ENCODE measurements at regions not wholly inside any gene's neighbourhood (a gene's known extent, or its start where the extent isn't known, plus 50 kb on each side); places are given as distances from the start of the nearest gene placed in this dataset.

- no peaks in the 10 kb centered on the region for H3K27me3 ChIP-seq (ENCODE audit: insufficient read depth, low read length, poor library complexity)
- H3K36me3 ChIP-seq (ENCODE audit: insufficient read depth, low read length): no peaks in the 10 kb centered on the region
- H3K4me2 ChIP-seq (ENCODE audit: insufficient read depth, low read length): no peak overlapping the region
- H3K9ac ChIP-seq (ENCODE audit: low read depth, low read length): no peak overlapping the region
- no peak overlapping the region for H2AFZ ChIP-seq (ENCODE audit: low read depth, low read length)
- DNase-seq (no peak), ATAC-seq (ENCODE audit: insufficient read depth, low read depth) (no peak)
- no peak overlapping the region for H3K4me3 ChIP-seq (ENCODE audit: low read depth in 1 of 2, low read length in 2 of 2)
- H3K9me3 ChIP-seq (ENCODE audit: insufficient read depth, low read length, severe bottlenecking): no peaks in the 10 kb centered on the region
- TF ChIP-seq EZH2 (IDR thresholded peaks at IDR 0.05; ENCODE audit: borderline replicate concordance, low read depth, low read length, severe bottlenecking) (no peak), CTCF (IDR thresholded peaks at IDR 0.05; ENCODE audit: borderline replicate concordance, extremely low read depth, low read length, poor library complexity, severe bottlenecking) (no peak)
- no peaks in the 10 kb centered on the region for H3K4me1 ChIP-seq (ENCODE audit: insufficient read depth, low read length)
- H4K20me1 ChIP-seq (ENCODE audit: insufficient read depth, low read length): no peaks in the 10 kb centered on the region
- H3K27ac ChIP-seq (ENCODE audit: low read length): no peak overlapping the region
- H3K79me2 ChIP-seq (ENCODE audit: insufficient read depth, low read length): no peaks in the 10 kb centered on the region
Measured at GRCh38 chr6:74901576-74901975, 304.3 kb downstream of the COL12A1 start.

- H3K27me3 ChIP-seq (ENCODE audit: insufficient read depth, low read length, poor library complexity): no peaks in the 10 kb centered on the region
- no peak overlapping the region for H3K27ac ChIP-seq (ENCODE audit: low read length)
- H2AFZ ChIP-seq (ENCODE audit: low read depth, low read length): no peak overlapping the region
- TF ChIP-seq CTCF (IDR thresholded peaks at IDR 0.05; ENCODE audit: borderline replicate concordance, extremely low read depth, low read length, poor library complexity, severe bottlenecking) (no peak), EZH2 (IDR thresholded peaks at IDR 0.05; ENCODE audit: borderline replicate concordance, low read depth, low read length, severe bottlenecking) (no peak)
- no peaks in the 10 kb centered on the region for H4K20me1 ChIP-seq (ENCODE audit: insufficient read depth, low read length)
- H3K4me3 ChIP-seq (ENCODE audit: low read depth in 1 of 2, low read length in 2 of 2): no peak overlapping the region
- no peak overlapping the region for H3K9ac ChIP-seq (ENCODE audit: low read depth, low read length)
- DNase-seq (no peak), ATAC-seq (ENCODE audit: insufficient read depth, low read depth) (no peak)
- no peaks in the 10 kb centered on the region for H3K79me2 ChIP-seq (ENCODE audit: insufficient read depth, low read length)
- no peak overlapping the region for H3K4me2 ChIP-seq (ENCODE audit: insufficient read depth, low read length)
- no peaks in the 10 kb centered on the region for H3K36me3 ChIP-seq (ENCODE audit: insufficient read depth, low read length)
- H3K9me3 ChIP-seq (ENCODE audit: insufficient read depth, low read length, severe bottlenecking): no peaks in the 10 kb centered on the region
- no peaks in the 10 kb centered on the region for H3K4me1 ChIP-seq (ENCODE audit: insufficient read depth, low read length)
Measured at GRCh38 chr6:74899416-74899815, 306.4 kb downstream of the COL12A1 start.

GRCh38 chr6:74892091-74892490 lies 313.8 kb downstream of the COL12A1 start:
- H3K27ac ChIP-seq (ENCODE audit: low read length): no peak overlapping the region
- H3K4me3 ChIP-seq (ENCODE audit: low read depth in 1 of 2, low read length in 2 of 2): no peak overlapping the region
- H4K20me1 ChIP-seq (ENCODE audit: insufficient read depth, low read length): no peaks in the 10 kb centered on the region
- H3K4me1 ChIP-seq (ENCODE audit: insufficient read depth, low read length): no peaks in the 10 kb centered on the region
- H2AFZ ChIP-seq (ENCODE audit: low read depth, low read length): no peak overlapping the region
- H3K79me2 ChIP-seq (ENCODE audit: insufficient read depth, low read length): no peaks in the 10 kb centered on the region
- no peak for ATAC-seq (ENCODE audit: insufficient read depth, low read depth)
- no peaks in the 10 kb centered on the region for H3K9me3 ChIP-seq (ENCODE audit: insufficient read depth, low read length, severe bottlenecking)
- DNase-seq: no peak
- no peak overlapping the region for H3K4me2 ChIP-seq (ENCODE audit: insufficient read depth, low read length)
- H3K27me3 ChIP-seq (ENCODE audit: insufficient read depth, low read length, poor library complexity): no peaks in the 10 kb centered on the region
- H3K9ac ChIP-seq (ENCODE audit: low read depth, low read length): no peak overlapping the region
- no peaks in the 10 kb centered on the region for H3K36me3 ChIP-seq (ENCODE audit: insufficient read depth, low read length)
- no peak for TF ChIP-seq EZH2 (IDR thresholded peaks at IDR 0.05; ENCODE audit: borderline replicate concordance, low read depth, low read length, severe bottlenecking)
- no peak for TF ChIP-seq CTCF (IDR thresholded peaks at IDR 0.05; ENCODE audit: borderline replicate concordance, extremely low read depth, low read length, poor library complexity, severe bottlenecking)

- no peak for ATAC-seq (ENCODE audit: insufficient read depth, low read depth)
- no peaks in the 10 kb centered on the region for H3K27me3 ChIP-seq (ENCODE audit: insufficient read depth, low read length, poor library complexity)
- no peaks in the 10 kb centered on the region for H3K4me1 ChIP-seq (ENCODE audit: insufficient read depth, low read length)
- no peak overlapping the region for H3K4me3 ChIP-seq (ENCODE audit: low read depth in 1 of 2, low read length in 2 of 2)
- no peak overlapping the region for H3K27ac ChIP-seq (ENCODE audit: low read length)
- no peak for DNase-seq
- no peak overlapping the region for H2AFZ ChIP-seq (ENCODE audit: low read depth, low read length)
- H3K9me3 ChIP-seq (ENCODE audit: insufficient read depth, low read length, severe bottlenecking): no peaks in the 10 kb centered on the region
- H3K36me3 ChIP-seq (ENCODE audit: insufficient read depth, low read length): no peaks in the 10 kb centered on the region
- H4K20me1 ChIP-seq (ENCODE audit: insufficient read depth, low read length): no peaks in the 10 kb centered on the region
- H3K9ac ChIP-seq (ENCODE audit: low read depth, low read length): no peak overlapping the region
- H3K79me2 ChIP-seq (ENCODE audit: insufficient read depth, low read length): no peaks in the 10 kb centered on the region
- no peak overlapping the region for H3K4me2 ChIP-seq (ENCODE audit: insufficient read depth, low read length)
- no peak for TF ChIP-seq CTCF (IDR thresholded peaks at IDR 0.05; ENCODE audit: borderline replicate concordance, extremely low read depth, low read length, poor library complexity, severe bottlenecking)
- no peak for TF ChIP-seq EZH2 (IDR thresholded peaks at IDR 0.05; ENCODE audit: borderline replicate concordance, low read depth, low read length, severe bottlenecking)
Measured at GRCh38 chr6:74891349-74891831, 314.5 kb downstream of the COL12A1 start.
